LNCAP (cell line): ENCODE measurements at regions not wholly inside any gene's neighbourhood (a gene's known extent, or its start where the extent isn't known, plus 50 kb on each side); places are given as distances from the start of the nearest gene placed in this dataset.

Experiments
- CTCF ChIP-seq: fragments of 450-650 bp; IDR thresholded peaks from 2 replicates; pipeline ENCODE4 v1.5.1; 2017; ENCODE audit warnings: mild to moderate bottlenecking

GRCh38 chr10:61186408-61186807 lies 242.4 kb upstream of the RHOBTB1 start:
- no peak for TF ChIP-seq CTCF

- TF ChIP-seq CTCF: no peak
Observed at GRCh38 chr10:61184429-61184828, 240.4 kb upstream of the RHOBTB1 start.

- no peak for TF ChIP-seq CTCF
Observed at GRCh38 chr10:61183967-61184366, 240.0 kb upstream of the RHOBTB1 start.

- no peak for TF ChIP-seq CTCF
Observed at GRCh38 chr10:61181832-61182231, 237.8 kb upstream of the RHOBTB1 start.

- TF ChIP-seq CTCF: no peak
Observed at GRCh38 chr10:61179771-61180170, 235.8 kb upstream of the RHOBTB1 start.

- TF ChIP-seq CTCF: no peak
Observed at GRCh38 chr10:61176424-61176823, 232.4 kb upstream of the RHOBTB1 start.

- TF ChIP-seq CTCF: no peak
Observed at GRCh38 chr10:61175316-61175715, 231.3 kb upstream of the RHOBTB1 start.

GRCh38 chr10:61173450-61173849 lies 229.5 kb upstream of the RHOBTB1 start:
- no peak for TF ChIP-seq CTCF
